ENCODE measurements at regions not wholly inside any gene's neighbourhood (a gene's known extent, or its start where the extent isn't known, plus 50 kb on each side); places are given as distances from the start of the nearest gene placed in this dataset.

DNA sequence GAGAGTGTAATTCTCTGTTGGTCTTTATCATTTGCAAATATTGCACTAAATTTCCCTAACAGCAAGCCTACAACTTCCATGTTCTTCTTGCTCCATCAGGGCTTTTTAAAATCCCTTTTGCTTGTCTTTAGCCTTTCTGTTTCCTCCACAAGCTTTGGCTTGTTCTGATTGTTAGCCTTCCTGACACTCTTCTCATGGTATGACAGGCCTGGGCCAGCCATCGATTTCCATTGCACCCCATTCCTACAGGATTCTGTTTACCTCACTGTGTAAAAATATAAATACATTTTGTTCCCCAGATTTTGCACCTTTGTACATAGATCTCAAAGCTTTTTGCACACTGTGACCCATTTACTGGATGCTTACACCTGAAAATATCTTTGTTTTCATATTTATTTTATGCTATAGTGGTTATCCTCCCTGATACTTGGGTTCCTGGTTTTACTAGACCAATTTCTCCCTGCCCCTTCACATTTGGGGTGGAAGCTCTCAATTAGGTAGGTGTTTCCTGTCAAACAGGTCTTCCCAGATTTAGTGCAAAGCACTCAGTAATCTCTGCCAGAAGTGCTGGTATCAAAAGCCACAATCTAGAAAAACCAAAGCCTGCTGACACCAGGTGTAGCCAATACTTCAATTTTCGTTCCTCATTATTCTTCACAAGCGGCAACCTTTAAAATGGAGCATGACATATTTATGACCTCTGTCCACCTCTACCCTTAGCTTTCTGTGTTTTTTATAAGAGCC lies 57.9 kb upstream of the PPP2R3A start:
- Histone ChIP-seq H3F3A (ENCODE audit: low read depth) (no peaks in the 10 kb centered on the region), H3K36me3 (ENCODE audit: insufficient read depth, low read length) (no peaks in the 10 kb centered on the region), H3K79me2 (ENCODE audit: insufficient read depth, low read length) (no peaks in the 10 kb centered on the region), H2AFZ (ENCODE audit: low read length) (no peak overlapping the region), H3K9me2 (replicated peaks; ENCODE audit: low read depth, low read length) (no peaks in the 10 kb centered on the region), H3K4me1 (ENCODE audit: insufficient read depth, low read length, poor library complexity, severe bottlenecking) (no peaks in the 10 kb centered on the region), H3K4me2 (ENCODE audit: low read depth, low read length, poor library complexity, severe bottlenecking) (no peak overlapping the region), H3K27me3 (ENCODE audit: insufficient read depth, low read length, poor library complexity, severe bottlenecking) (no peaks in the 10 kb centered on the region), H4K20me1 (ENCODE audit: insufficient read depth, low read length, poor library complexity, severe bottlenecking) (no peaks in the 10 kb centered on the region), H3K9me3 (ENCODE audit: insufficient read depth, low read depth, low read length) (no peaks in the 10 kb centered on the region), H3K9ac (ENCODE audit: low read depth, low read length, poor library complexity, severe bottlenecking) (no peak overlapping the region), H3K4me3 (ENCODE audit: low read length, poor library complexity, severe bottlenecking) (no peak overlapping the region)
- TF ChIP-seq, protein P1, sequence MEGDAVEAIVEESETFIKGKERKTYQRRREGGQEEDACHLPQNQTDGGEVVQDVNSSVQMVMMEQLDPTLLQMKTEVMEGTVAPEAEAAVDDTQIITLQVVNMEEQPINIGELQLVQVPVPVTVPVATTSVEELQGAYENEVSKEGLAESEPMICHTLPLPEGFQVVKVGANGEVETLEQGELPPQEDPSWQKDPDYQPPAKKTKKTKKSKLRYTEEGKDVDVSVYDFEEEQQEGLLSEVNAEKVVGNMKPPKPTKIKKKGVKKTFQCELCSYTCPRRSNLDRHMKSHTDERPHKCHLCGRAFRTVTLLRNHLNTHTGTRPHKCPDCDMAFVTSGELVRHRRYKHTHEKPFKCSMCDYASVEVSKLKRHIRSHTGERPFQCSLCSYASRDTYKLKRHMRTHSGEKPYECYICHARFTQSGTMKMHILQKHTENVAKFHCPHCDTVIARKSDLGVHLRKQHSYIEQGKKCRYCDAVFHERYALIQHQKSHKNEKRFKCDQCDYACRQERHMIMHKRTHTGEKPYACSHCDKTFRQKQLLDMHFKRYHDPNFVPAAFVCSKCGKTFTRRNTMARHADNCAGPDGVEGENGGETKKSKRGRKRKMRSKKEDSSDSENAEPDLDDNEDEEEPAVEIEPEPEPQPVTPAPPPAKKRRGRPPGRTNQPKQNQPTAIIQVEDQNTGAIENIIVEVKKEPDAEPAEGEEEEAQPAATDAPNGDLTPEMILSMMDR (conservative IDR thresholded peaks at IDR 0.05; ENCODE audit: low read length), result no peak
- TF ChIP-seq EZH2phosphoT487 (IDR thresholded peaks at IDR 0.05; ENCODE audit: borderline replicate concordance), result no peak

DNA sequence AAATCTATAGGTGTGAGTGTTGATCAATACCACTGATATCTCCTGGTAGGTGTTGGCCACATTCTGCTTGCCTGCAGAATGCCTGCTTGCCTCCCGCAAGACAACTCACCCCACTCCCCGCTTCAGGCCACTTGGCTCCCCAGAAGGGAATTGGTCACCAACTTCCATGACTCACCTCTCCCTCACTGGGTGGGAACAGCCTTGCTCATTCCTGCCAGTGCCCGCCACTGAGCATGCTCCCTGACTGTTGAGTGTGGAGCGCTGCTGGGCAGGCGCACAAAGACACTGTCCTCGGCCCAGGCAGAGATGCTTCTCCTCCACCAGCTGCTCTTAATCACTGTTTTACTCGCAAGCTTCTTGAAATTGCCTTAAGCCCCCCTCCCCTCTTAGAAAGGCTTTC lies 57.3 kb upstream of the PPP2R3A start:
- H3K4me3 ChIP-seq (ENCODE audit: low read length, poor library complexity, severe bottlenecking), result no peak overlapping the region
- no peaks in the 10 kb centered on the region for H3K9me3 ChIP-seq (ENCODE audit: insufficient read depth, low read depth, low read length)
- no peaks in the 10 kb centered on the region for H3K27me3 ChIP-seq (ENCODE audit: insufficient read depth, low read length, poor library complexity, severe bottlenecking)
- no peak overlapping the region for H3K4me2 ChIP-seq (ENCODE audit: low read depth, low read length, poor library complexity, severe bottlenecking)
- no peaks in the 10 kb centered on the region for H3K36me3 ChIP-seq (ENCODE audit: insufficient read depth, low read length)
- no peaks in the 10 kb centered on the region for H3F3A ChIP-seq (ENCODE audit: low read depth)
- no peaks in the 10 kb centered on the region for H4K20me1 ChIP-seq (ENCODE audit: insufficient read depth, low read length, poor library complexity, severe bottlenecking)
- H3K4me1 ChIP-seq (ENCODE audit: insufficient read depth, low read length, poor library complexity, severe bottlenecking), result no peaks in the 10 kb centered on the region
- no peak overlapping the region for H3K9ac ChIP-seq (ENCODE audit: low read depth, low read length, poor library complexity, severe bottlenecking)
- H3K79me2 ChIP-seq (ENCODE audit: insufficient read depth, low read length), result no peaks in the 10 kb centered on the region
- no peak overlapping the region for H2AFZ ChIP-seq (ENCODE audit: low read length)
- H3K9me2 ChIP-seq (replicated peaks; ENCODE audit: low read depth, low read length), result no peaks in the 10 kb centered on the region
- no peak for TF ChIP-seq EZH2phosphoT487 (IDR thresholded peaks at IDR 0.05; ENCODE audit: borderline replicate concordance)
- TF ChIP-seq, protein P1 (conservative IDR thresholded peaks at IDR 0.05; ENCODE audit: low read length), result no peak

DNA sequence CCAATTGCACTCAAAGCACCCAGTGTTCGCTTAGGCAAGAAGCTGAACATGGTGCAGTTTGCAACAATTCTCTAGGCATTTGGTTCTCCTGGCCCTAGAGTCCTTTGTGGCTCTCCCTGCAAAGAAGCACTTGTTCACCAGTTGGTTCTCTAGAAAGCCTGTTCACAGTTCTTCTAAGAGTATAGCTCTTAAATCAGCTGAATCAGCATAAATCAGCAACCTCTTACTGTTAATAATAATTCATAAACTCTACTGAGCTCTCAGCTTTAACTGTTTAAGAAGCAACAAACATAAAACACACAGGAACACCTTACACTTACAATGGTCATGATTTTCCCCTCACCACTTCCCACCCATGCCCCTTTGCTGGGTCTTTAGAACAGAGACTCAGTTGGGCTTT lies 56.8 kb upstream of the PPP2R3A start:
- Histone ChIP-seq H3K79me2 (ENCODE audit: insufficient read depth, low read length) (no peaks in the 10 kb centered on the region), H3K27me3 (ENCODE audit: insufficient read depth, low read length, poor library complexity, severe bottlenecking) (no peaks in the 10 kb centered on the region), H4K20me1 (ENCODE audit: insufficient read depth, low read length, poor library complexity, severe bottlenecking) (no peaks in the 10 kb centered on the region), H3K4me1 (ENCODE audit: insufficient read depth, low read length, poor library complexity, severe bottlenecking) (no peaks in the 10 kb centered on the region), H3F3A (ENCODE audit: low read depth) (no peaks in the 10 kb centered on the region), H2AFZ (ENCODE audit: low read length) (no peak overlapping the region), H3K4me3 (ENCODE audit: low read length, poor library complexity, severe bottlenecking) (no peak overlapping the region), H3K9me3 (ENCODE audit: insufficient read depth, low read depth, low read length) (no peaks in the 10 kb centered on the region), H3K9ac (ENCODE audit: low read depth, low read length, poor library complexity, severe bottlenecking) (no peak overlapping the region), H3K36me3 (ENCODE audit: insufficient read depth, low read length) (no peaks in the 10 kb centered on the region), H3K4me2 (ENCODE audit: low read depth, low read length, poor library complexity, severe bottlenecking) (no peak overlapping the region), H3K9me2 (replicated peaks; ENCODE audit: low read depth, low read length) (no peaks in the 10 kb centered on the region)
- TF ChIP-seq, protein P1 (conservative IDR thresholded peaks at IDR 0.05; ENCODE audit: low read length), result no peak
- TF ChIP-seq EZH2phosphoT487 (IDR thresholded peaks at IDR 0.05; ENCODE audit: borderline replicate concordance), result no peak

Measured in Loucy (cell line).